AG04449 (cell line): ENCODE measurements at regions not wholly inside any gene's neighbourhood (a gene's known extent, or its start where the extent isn't known, plus 50 kb on each side); places are given as distances from the start of the nearest gene placed in this dataset.

Source experiments
- CTCF ChIA-PET: fragments of 350-600 bp; formaldehyde crosslinking; extraction: SDS; loops from one replicate; lab custom pipeline; 2021; ENCODE audit warnings: antibody characterized with exemption; lab: Yijun Ruan, JAX
- POLR2A ChIA-PET: fragments of 400-600, 350-600 bp; formaldehyde crosslinking; extraction: SDS; loops from one replicate; lab custom pipeline; 2020; ENCODE audit warnings: antibody characterized with exemption, inconsistent platforms; lab: Yijun Ruan, JAX
- DNase-seq: peaks from one replicate; pipeline ENCODE4 v3.0.0-alpha.2; 2010; ENCODE audit warnings: low read depth, low spot score
- H3K4me3 ChIP-seq: 2 replicates; pipeline ENCODE4 v1.5.1; 2011; ENCODE audit warnings: low read depth, mild to moderate bottlenecking, control low read depth, low read length
- TF ChIP-seq, protein P1 (sequence below): IDR thresholded peaks from one replicate; pipeline ENCODE4 v1.5.1; 2011; ENCODE audit warnings: mild to moderate bottlenecking, moderate library complexity, low read length, control low read depth, inconsistent platforms; ENCODE audit not compliant: insufficient read depth; ENCODE audit errors: missing control alignments

DNA sequence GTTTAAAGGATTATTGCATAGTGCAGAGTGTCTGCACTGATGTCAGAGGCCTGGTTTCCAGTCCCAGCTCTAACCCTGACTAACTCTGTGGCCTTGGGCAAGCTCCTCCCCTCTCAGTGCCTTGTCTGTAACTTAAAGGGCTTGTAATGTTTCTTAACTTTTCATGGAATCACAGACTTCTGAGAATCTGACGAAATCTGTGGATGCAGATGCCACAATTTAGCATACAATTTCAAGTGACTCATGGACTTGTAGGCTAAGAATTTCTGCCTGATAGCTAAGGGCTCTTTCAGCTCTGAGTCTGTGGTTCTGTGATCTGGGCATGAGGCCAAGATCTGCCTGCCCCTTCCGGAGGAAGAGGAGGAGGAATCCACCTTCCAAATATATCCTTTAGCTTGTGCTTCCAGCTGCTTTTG lies 236.9 kb downstream of the AR start:
- ChIA-PET CTCF (interaction anchor here (0.9 to 2.5 kb wide), 5 partner anchors 179 to 236 kb away, joined by 3 to 17 read pairs (median 4); no protein-coding TSS in a partner anchor), POLR2A (interaction anchor here (0.9 kb wide), 1 partner anchor 234 kb away, joined by 3 read pairs; no protein-coding TSS in a partner anchor)
- TF ChIP-seq, protein P1, sequence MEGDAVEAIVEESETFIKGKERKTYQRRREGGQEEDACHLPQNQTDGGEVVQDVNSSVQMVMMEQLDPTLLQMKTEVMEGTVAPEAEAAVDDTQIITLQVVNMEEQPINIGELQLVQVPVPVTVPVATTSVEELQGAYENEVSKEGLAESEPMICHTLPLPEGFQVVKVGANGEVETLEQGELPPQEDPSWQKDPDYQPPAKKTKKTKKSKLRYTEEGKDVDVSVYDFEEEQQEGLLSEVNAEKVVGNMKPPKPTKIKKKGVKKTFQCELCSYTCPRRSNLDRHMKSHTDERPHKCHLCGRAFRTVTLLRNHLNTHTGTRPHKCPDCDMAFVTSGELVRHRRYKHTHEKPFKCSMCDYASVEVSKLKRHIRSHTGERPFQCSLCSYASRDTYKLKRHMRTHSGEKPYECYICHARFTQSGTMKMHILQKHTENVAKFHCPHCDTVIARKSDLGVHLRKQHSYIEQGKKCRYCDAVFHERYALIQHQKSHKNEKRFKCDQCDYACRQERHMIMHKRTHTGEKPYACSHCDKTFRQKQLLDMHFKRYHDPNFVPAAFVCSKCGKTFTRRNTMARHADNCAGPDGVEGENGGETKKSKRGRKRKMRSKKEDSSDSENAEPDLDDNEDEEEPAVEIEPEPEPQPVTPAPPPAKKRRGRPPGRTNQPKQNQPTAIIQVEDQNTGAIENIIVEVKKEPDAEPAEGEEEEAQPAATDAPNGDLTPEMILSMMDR, result no peak
- DNase-seq, result peak; percentile 91
- H3K4me3 ChIP-seq, result no peak overlapping the region

DNA sequence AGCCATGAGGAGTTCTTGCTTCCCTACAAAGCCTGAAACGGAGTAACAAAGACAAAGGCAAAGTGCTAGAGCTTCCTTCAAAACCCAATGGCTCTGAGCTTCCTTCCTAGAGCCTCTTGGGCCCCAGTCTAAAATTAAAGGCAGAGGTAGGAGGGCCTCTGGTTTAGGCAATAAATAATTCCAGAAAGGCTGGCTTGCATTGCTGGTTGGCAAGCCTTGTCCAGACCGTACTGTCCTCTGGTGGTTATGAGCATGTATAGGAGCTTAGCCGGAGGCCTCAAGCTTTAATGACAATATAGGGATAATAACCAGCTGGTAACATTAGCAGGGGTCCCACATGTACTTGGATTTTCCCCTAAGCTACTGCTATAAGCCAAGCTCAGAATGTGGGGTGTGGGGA lies 237.3 kb downstream of the AR start:
- ChIA-PET POLR2A (interaction anchor here (0.9 kb wide), 1 partner anchor 234 kb away, joined by 3 read pairs; no protein-coding TSS in a partner anchor), CTCF (interaction anchor here (0.9 to 2.5 kb wide), 6 partner anchors 16 to 236 kb away, joined by 3 to 17 read pairs (median 4); no protein-coding TSS in a partner anchor)
- TF ChIP-seq, protein P1, result peak; percentile 14
- DNase-seq, result no peak
- H3K4me3 ChIP-seq, result no peak overlapping the region

DNA sequence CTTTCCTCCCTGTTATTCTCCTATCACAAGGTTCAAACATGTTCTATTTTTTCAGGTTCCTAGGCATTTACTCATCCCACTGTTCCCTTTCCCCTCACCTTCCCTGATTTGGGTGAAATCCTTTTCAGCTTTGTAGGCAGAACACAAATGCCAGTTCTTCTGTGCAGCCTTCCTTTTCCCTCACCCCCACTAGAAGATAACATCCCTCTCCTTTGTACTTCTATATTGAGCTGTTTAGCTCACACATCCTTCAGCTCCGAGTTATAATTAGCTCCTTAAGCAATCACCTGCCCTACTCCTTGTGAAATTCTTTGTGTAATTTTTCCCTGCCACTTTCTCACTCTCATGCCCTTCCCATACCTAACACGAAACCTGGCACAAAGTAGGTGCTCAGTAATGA lies 240.9 kb downstream of the AR start:
- CTCF ChIA-PET, result no interaction called here
- DNase-seq, result no peak

DNA sequence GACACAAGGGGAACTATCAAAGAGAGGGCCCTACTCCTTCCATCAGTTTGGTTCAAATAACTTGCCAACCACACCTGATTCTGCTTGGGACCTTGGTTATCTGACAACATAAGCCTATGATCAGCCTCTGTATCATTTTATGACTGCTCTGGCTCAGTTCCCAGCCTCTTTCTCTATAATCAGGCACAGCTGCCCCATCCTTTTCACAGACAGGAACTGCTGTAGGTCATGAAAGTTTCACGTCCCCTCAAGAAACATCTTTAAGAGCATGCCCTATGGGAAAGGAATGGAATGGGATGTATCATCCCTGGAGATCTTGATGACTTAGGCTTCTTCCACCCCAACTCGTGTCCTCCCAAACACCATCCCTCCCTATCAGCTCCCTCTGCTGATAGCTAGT lies 243.4 kb downstream of the AR start:
- CTCF ChIA-PET, result no interaction called here
- POLR2A ChIA-PET, result no interaction called here
- TF ChIP-seq, protein P1, result no peak
- DNase-seq, result no peak
- H3K4me3 ChIP-seq, result no peak overlapping the region

More for the DNA sequence above, 240.9 kb downstream of the AR start:
- no peak overlapping the region for H3K4me3 ChIP-seq
- TF ChIP-seq, protein P1, result no peak
- POLR2A ChIA-PET, result no interaction called here

DNA sequence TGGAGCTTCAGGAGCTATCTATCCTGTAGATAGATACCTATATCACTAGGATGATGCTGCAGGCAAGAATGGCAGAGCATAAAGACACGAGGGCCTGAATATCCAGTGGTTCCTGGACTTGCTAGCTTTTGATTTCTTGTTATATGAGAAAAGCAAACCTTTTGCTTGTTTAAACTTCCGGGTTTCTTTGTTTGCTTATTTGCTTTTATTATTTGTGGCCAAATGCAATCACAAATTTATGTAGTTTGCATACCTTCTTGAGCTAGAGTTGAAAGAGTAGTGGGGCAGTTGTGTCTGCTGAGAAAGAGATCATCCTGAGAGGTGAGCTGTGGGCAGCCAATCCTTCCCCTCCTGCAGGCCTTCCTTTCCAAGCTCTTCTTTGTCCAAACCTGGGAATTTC lies 245.7 kb downstream of the AR start:
- DNase-seq, result no peak
- ChIA-PET POLR2A (no interaction called here), CTCF (no interaction called here)
- H3K4me3 ChIP-seq, result no peak overlapping the region
- TF ChIP-seq, protein P1, result no peak
